ENCODE measurements at regions not wholly inside any gene's neighbourhood (a gene's known extent, or its start where the extent isn't known, plus 50 kb on each side); places are given as distances from the start of the nearest gene placed in this dataset.

- H3K4me1 ChIP-seq (ENCODE audit: control insufficient read depth, insufficient read depth, low read length) = no peaks in the 10 kb centered on the region
- H3K36me3 ChIP-seq (ENCODE audit: control insufficient read depth, insufficient read depth, low read length) = no peaks in the 10 kb centered on the region
- POLR2A ChIA-PET = no interaction called here
- in situ Hi-C loops (cut with HindIII; ENCODE audit: low pct_unique_long_range_greater_than_20kb, low sequenced_read_pairs) (no loop called here), intact Hi-C loops (cut with micrococcal nuclease; ENCODE audit: unreplicated experiment) (no loop called here)
- H3K27ac ChIP-seq (ENCODE audit: low read length) = no peak overlapping the region
- no peaks in the 10 kb centered on the region for H3K9me3 ChIP-seq (ENCODE audit: control insufficient read depth, insufficient read depth, low read depth, low read length)
- no peaks in the 10 kb centered on the region for H3K27me3 ChIP-seq (ENCODE audit: control insufficient read depth, insufficient read depth, low read length)
- BruUV-seq (replicated peaks) = no TSS peak
- no peak overlapping the region for H3K4me3 ChIP-seq (ENCODE audit: low read depth in 2 of 2, low read length in 2 of 2)
- no peak for ATAC-seq
- CTCF ChIA-PET = no interaction called here
- no peak for DNase-seq (ENCODE audit: low read depth, low spot score)
- TF ChIP-seq CTCF (IDR thresholded peaks at IDR 0.05) (no peak), REST (IDR thresholded peaks at IDR 0.05; ENCODE audit: insufficient read depth in 1 of 2, low read depth in 2 of 2, low read length in 1 of 2) (no peak), POLR2AphosphoS5 (IDR thresholded peaks at IDR 0.05; ENCODE audit: low read depth, low read length) (no peak), TCF7L2 (IDR thresholded peaks at IDR 0.05; ENCODE audit: low read depth, low read length) (no peak), SIN3A (IDR thresholded peaks at IDR 0.05; ENCODE audit: borderline replicate concordance, insufficient read depth, low read depth, low read length) (no peak)
Observed at GRCh38 chr13:78816592-78816991, 157.6 kb upstream of the OBI1 start.

GRCh38 chr13:78816154-78816553 is 157.2 kb upstream of the OBI1 start:
- in situ Hi-C loops (cut with HindIII; ENCODE audit: low pct_unique_long_range_greater_than_20kb, low sequenced_read_pairs) = no loop called here
- DNase-seq (ENCODE audit: low read depth, low spot score) (no peak), ATAC-seq (no peak)
- no peak overlapping the region for H3K4me3 ChIP-seq (ENCODE audit: low read depth in 2 of 2, low read length in 2 of 2)
- no TSS peak for BruUV-seq (replicated peaks)
- ChIA-PET POLR2A (no interaction called here), CTCF (no interaction called here)
- intact Hi-C loops (cut with micrococcal nuclease; ENCODE audit: unreplicated experiment) = no loop called here
- no peaks in the 10 kb centered on the region for H3K27me3 ChIP-seq (ENCODE audit: control insufficient read depth, insufficient read depth, low read length)
- H3K27ac ChIP-seq (ENCODE audit: low read length) = no peak overlapping the region
- no peaks in the 10 kb centered on the region for H3K36me3 ChIP-seq (ENCODE audit: control insufficient read depth, insufficient read depth, low read length)
- TF ChIP-seq POLR2AphosphoS5 (IDR thresholded peaks at IDR 0.05; ENCODE audit: low read depth, low read length) (no peak), TCF7L2 (IDR thresholded peaks at IDR 0.05; ENCODE audit: low read depth, low read length) (no peak), CTCF (IDR thresholded peaks at IDR 0.05) (no peak), SIN3A (IDR thresholded peaks at IDR 0.05; ENCODE audit: borderline replicate concordance, insufficient read depth, low read depth, low read length) (no peak), REST (IDR thresholded peaks at IDR 0.05; ENCODE audit: insufficient read depth in 1 of 2, low read depth in 2 of 2, low read length in 1 of 2) (no peak)
- H3K9me3 ChIP-seq (ENCODE audit: control insufficient read depth, insufficient read depth, low read depth, low read length) = no peaks in the 10 kb centered on the region
- no peaks in the 10 kb centered on the region for H3K4me1 ChIP-seq (ENCODE audit: control insufficient read depth, insufficient read depth, low read length)

All from Panc1 (cell line).